Spleen (tissue), 11 donors: ENCODE measurements at regions not wholly inside any gene's neighbourhood (a gene's known extent, or its start where the extent isn't known, plus 50 kb on each side); places are given as distances from the start of the nearest gene placed in this dataset.

Experiments
- DNase-seq: peaks from one replicate; pipeline ENCODE4 v3.0.0-alpha.2; 2020
- H3K27ac ChIP-seq, 8 donors: fragments of 200-600 bp; sonication (generic) in 7 of 8; 1 replicate in 4 of 8; 2 replicates in 4 of 8; pipeline versions ENCODE4 v1.5.0 to v1.8.0; 2016 to 2021; ENCODE audit warnings: inconsistent platforms in 4 of 8, mild to moderate bottlenecking in 4 of 8, moderate library complexity in 1 of 8
- H3K27me3 ChIP-seq, 7 donors: fragments of 200-600 bp; sonication (generic) in 6 of 7; replicated peaks in 1 of 7; 1 replicate in 4 of 7; 2 replicates in 3 of 7; pipeline versions ENCODE4 v1.5.0 to v1.8.0; 2016 to 2021; ENCODE audit warnings: inconsistent platforms in 3 of 7, mild to moderate bottlenecking in 1 of 7
- H3K36me3 ChIP-seq, 6 donors: fragments of 200-600 bp; sonication (generic) in 5 of 6; 1 replicate in 4 of 6; 2 replicates in 2 of 6; pipeline versions ENCODE4 v1.5.0 to v1.8.0; 2016 to 2021; ENCODE audit warnings: inconsistent platforms in 2 of 6
- H3K4me1 ChIP-seq, 6 donors: fragments of 200-600 bp; sonication (generic) in 5 of 6; 1 replicate in 3 of 6; 2 replicates in 3 of 6; pipeline versions ENCODE4 v1.5.0 to v1.8.0; 2016 to 2021; ENCODE audit warnings: inconsistent platforms in 3 of 6
- H3K4me3 ChIP-seq, 8 donors: fragments of 200-600 bp; sonication (generic) in 7 of 8; 1 replicate in 4 of 8; 2 replicates in 4 of 8; pipeline versions ENCODE4 v1.5.0 to v1.8.0; 2016 to 2021; ENCODE audit warnings: inconsistent platforms in 4 of 8, mild to moderate bottlenecking in 4 of 8, moderate library complexity in 2 of 8
- H3K9me3 ChIP-seq, 8 donors: fragments of 200-600 bp; sonication (generic) in 7 of 8; 1 replicate in 4 of 8; 2 replicates in 4 of 8; pipeline versions ENCODE4 v1.5.0 to v1.8.0; 2016 to 2021; ENCODE audit warnings: inconsistent platforms in 4 of 8
- CTCF ChIP-seq, 11 experiments: fragments of 200-600 bp in 7 of 11; fragments of 450-650 bp in 4 of 11; sonication (generic) in 4 of 11; IDR thresholded peaks in 8 of 11; conservative IDR thresholded peaks in 3 of 11; 1 replicate in 7 of 11; 2 replicates in 4 of 11; pipeline versions ENCODE4 v1.4.0 to v1.8.0; 2016 to 2021; ENCODE audit warnings: antibody characterized with exemption in 11 of 11, inconsistent platforms in 4 of 11, mild to moderate bottlenecking in 1 of 11
- POLR2A ChIP-seq, 3 donors: fragments of 450-650 bp; IDR thresholded peaks; one replicate each; pipeline ENCODE4 v1.5.1; 2017; ENCODE audit warnings: antibody characterized with exemption in 3 of 3, mild to moderate bottlenecking in 1 of 3
- POLR2AphosphoS5 ChIP-seq, 3 donors: sonication (generic); formaldehyde crosslinking; IDR thresholded peaks; one replicate each; pipeline ENCODE4 v1.5.1; 2017; ENCODE audit warnings: antibody characterized with exemption in 3 of 3
- WGBS, 5 donors: extraction: QIAGEN DNeasy Blood & Tissue Kit in 3 of 5; methylation state at CpG; one replicate each; pipeline versions ENCODE4 v1.1.5 to v1.1.7; 2013 to 2018; 5-methylcytosine and 5-hydroxymethylcytosine counted together
- intact Hi-C: fragments of 100-400 bp; cut with DNase I; formaldehyde crosslinking; loops from one replicate; pipeline ENCODE4 v1.15.0; 2023; ENCODE audit warnings: low total_unique reads
- donor health status: healthy with polysubstance abuse.
- donor health status: DM: no; HTN: no; CAD: no; lungs with moderate emphysema.
- donor health status: DM: no; HTN: no; CAD: no.
- donor health status: Bipolar disorder and iron deficiency.
- donor health status: healthy.
- donor health status: DM: no; HTN: no; CAD: no.
- donor health status: DM: yes; HTN: yes; CAD: no.

DNA sequence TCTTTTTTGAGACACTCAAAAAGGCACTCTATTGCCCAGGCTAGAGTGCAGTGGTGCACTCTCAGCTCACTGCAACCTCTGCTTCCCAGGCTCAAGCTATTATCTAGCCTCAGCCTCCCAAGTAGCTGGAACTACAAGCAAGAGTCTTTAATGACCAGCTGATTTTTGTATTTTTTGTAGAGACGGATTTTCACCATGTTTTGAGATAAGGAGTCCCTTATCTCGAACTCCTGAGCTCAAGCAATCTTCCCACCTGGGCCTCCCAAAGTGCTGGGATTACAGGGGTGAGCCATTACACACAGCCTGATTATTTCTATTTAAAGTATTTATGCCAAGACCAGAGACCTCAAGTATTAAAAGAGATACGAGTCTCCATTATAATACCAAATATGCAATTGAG lies 566.1 kb upstream of the CA10 start:
- no peaks in the 10 kb centered on the region for H3K27me3 ChIP-seq
- no peak for DNase-seq
- TF ChIP-seq POLR2A (IDR thresholded peaks at IDR 0.05) (no peak), POLR2AphosphoS5 (IDR thresholded peaks at IDR 0.05) (no peak), CTCF (IDR thresholded peaks at IDR 0.05 in 8 of 11, conservative IDR thresholded peaks at IDR 0.05 in 3 of 11) (no peak)
- H3K4me1 ChIP-seq, result no peaks in the 10 kb centered on the region
- 67 to 72% (median 68%) methylated on average over 3 of the region's 3 CpGs for WGBS, 5 donors
- no peaks in the 10 kb centered on the region for H3K9me3 ChIP-seq
- H3K36me3 ChIP-seq, result no peaks in the 10 kb centered on the region
- no peak overlapping the region for H3K27ac ChIP-seq
- H3K4me3 ChIP-seq, result no peak overlapping the region
- intact Hi-C loops, result no loop called here

DNA sequence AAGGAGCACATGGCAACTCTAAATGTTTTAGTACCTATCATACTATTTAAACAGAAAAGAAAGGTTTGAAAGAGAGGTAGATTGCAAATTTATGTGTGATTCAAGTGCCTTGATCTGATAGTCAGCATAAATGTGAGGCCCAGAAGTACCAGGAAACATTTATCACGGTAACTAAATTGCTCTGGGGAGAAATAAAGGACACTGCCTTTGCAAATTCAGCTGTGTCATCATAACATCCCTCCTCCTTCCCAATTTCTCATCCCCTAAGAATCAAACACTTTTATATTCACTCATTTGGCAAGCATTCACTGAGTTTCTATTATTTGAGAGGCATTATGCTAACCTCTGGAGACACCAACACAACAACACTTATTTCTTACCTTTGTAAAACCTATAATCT lies 563.4 kb upstream of the CA10 start:
- H3K27me3 ChIP-seq, result no peaks in the 10 kb centered on the region
- H3K9me3 ChIP-seq, result no peaks in the 10 kb centered on the region
- no peaks in the 10 kb centered on the region for H3K4me1 ChIP-seq
- no peak for TF ChIP-seq POLR2A (IDR thresholded peaks at IDR 0.05)
- TF ChIP-seq POLR2AphosphoS5 (IDR thresholded peaks at IDR 0.05), result no peak
- TF ChIP-seq CTCF (IDR thresholded peaks at IDR 0.05 in 8 of 11, conservative IDR thresholded peaks at IDR 0.05 in 3 of 11), result no peak
- no peak overlapping the region for H3K27ac ChIP-seq
- H3K4me3 ChIP-seq, result no peak overlapping the region
- no peak for DNase-seq
- intact Hi-C loops, result no loop called here
- WGBS, 5 donors, result 66 to 81% (median 71%) methylated on average over 1 of the region's 1 CpG
- no peaks in the 10 kb centered on the region for H3K36me3 ChIP-seq

DNA sequence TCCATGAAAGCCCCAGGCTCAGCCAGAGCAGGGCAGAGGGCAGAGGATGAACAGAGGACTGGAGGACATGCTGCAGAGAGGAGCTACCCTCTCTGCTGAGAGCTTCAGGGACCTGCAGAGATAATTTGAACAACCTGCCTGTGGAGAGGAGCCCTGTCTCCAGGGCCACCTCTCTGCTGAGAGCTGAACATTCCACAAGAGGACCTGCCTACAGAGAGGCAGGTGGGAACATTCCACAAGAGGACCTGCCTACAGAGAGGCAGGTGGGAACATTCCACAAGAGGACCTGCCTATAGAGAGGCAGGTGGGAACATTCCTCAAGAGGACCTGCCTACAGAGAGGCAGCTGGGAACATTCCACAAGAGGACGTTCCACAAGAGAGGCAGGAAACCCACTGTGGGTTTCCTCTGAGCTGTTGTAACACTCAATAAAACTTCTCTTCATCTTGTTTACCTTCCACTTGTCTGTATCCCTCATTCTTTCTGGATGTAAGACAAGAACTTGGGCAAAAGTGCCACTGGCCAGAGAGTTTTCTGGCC lies 551.9 kb upstream of the CA10 start:
- Histone ChIP-seq H3K27me3 (no peaks in the 10 kb centered on the region), H3K27ac (no peak overlapping the region), H3K36me3 (no peaks in the 10 kb centered on the region), H3K9me3 (peaks cover 0 to 8% (median 0%) of the 10 kb centered on the region in 8 donors), H3K4me1 (no peaks in the 10 kb centered on the region), H3K4me3 (no peak overlapping the region)
- intact Hi-C loops, result no loop called here
- WGBS, 5 donors, result 0 to 9% (median 4%) methylated on average over 1 of the region's 1 CpG
- DNase-seq, result no peak
- TF ChIP-seq POLR2AphosphoS5 (IDR thresholded peaks at IDR 0.05) (no peak), POLR2A (IDR thresholded peaks at IDR 0.05) (no peak), CTCF (IDR thresholded peaks at IDR 0.05 in 8 of 11, conservative IDR thresholded peaks at IDR 0.05 in 3 of 11) (no peak)

GRCh38 chr17:52709724-52710123 lies 551.2 kb upstream of the CA10 start:
- intact Hi-C loops, result no loop called here
- no peak for TF ChIP-seq CTCF (IDR thresholded peaks at IDR 0.05 in 8 of 11, conservative IDR thresholded peaks at IDR 0.05 in 3 of 11)
- no peak for TF ChIP-seq POLR2A (IDR thresholded peaks at IDR 0.05)
- no peak for TF ChIP-seq POLR2AphosphoS5 (IDR thresholded peaks at IDR 0.05)
- no peak for DNase-seq
- H3K4me1 ChIP-seq, result no peaks in the 10 kb centered on the region
- no peaks in the 10 kb centered on the region for H3K27me3 ChIP-seq
- no peak overlapping the region for H3K27ac ChIP-seq
- H3K4me3 ChIP-seq, result no peak overlapping the region
- H3K9me3 ChIP-seq, result peaks cover 0 to 8% (median 0%) of the 10 kb centered on the region in 8 donors
- 72 to 85% (median 83%) methylated on average over 1 to 3 of the region's 3 CpGs for WGBS, 5 donors
- H3K36me3 ChIP-seq, result no peaks in the 10 kb centered on the region
